ENCODE measurements at regions not wholly inside any gene's neighbourhood (a gene's known extent, or its start where the extent isn't known, plus 50 kb on each side); places are given as distances from the start of the nearest gene placed in this dataset.

GRCh38 chr2:506451-506850 is 170.8 kb downstream of the TMEM18 start:
- in situ Hi-C loops (cut with HindIII; ENCODE audit: low pct_unique_long_range_greater_than_20kb, low sequenced_read_pairs), result no loop called here
- no peak for TF ChIP-seq JUND (IDR thresholded peaks at IDR 0.05; ENCODE audit: low read depth)
- DNase-seq (ENCODE audit: low read depth in 1 of 2, low spot score in 1 of 2), result no peak

- DNase-seq (ENCODE audit: low read depth in 1 of 2, low spot score in 1 of 2), result no peak
- no peak for TF ChIP-seq JUND (IDR thresholded peaks at IDR 0.05; ENCODE audit: low read depth)
- in situ Hi-C loops (cut with HindIII; ENCODE audit: low pct_unique_long_range_greater_than_20kb, low sequenced_read_pairs), result no loop called here
Observed at GRCh38 chr2:505941-506340, 171.3 kb downstream of the TMEM18 start.

GRCh38 chr2:503288-503999 is 173.8 kb downstream of the TMEM18 start:
- DNase-seq (ENCODE audit: low read depth in 1 of 2, low spot score in 1 of 2), result no peak
- TF ChIP-seq JUND (IDR thresholded peaks at IDR 0.05; ENCODE audit: low read depth), result no peak
- in situ Hi-C loops (cut with HindIII; ENCODE audit: low pct_unique_long_range_greater_than_20kb, low sequenced_read_pairs), result no loop called here

- in situ Hi-C loops (cut with HindIII; ENCODE audit: low pct_unique_long_range_greater_than_20kb, low sequenced_read_pairs), result no loop called here
- TF ChIP-seq JUND (IDR thresholded peaks at IDR 0.05; ENCODE audit: low read depth), result no peak
Observed at GRCh38 chr2:502831-503230, 174.4 kb downstream of the TMEM18 start.

GRCh38 chr2:501667-502066 is 175.5 kb downstream of the TMEM18 start:
- no peak for TF ChIP-seq JUND (IDR thresholded peaks at IDR 0.05; ENCODE audit: low read depth)
- in situ Hi-C loops (cut with HindIII; ENCODE audit: low pct_unique_long_range_greater_than_20kb, low sequenced_read_pairs), result no loop called here
- DNase-seq (ENCODE audit: low read depth in 1 of 2, low spot score in 1 of 2), result no peak

More at GRCh38 chr2:502831-503230, 174.4 kb downstream of the TMEM18 start:
- no peak for DNase-seq (ENCODE audit: low read depth in 1 of 2, low spot score in 1 of 2)

- peak; percentile 37 to 64 for DNase-seq (ENCODE audit: low read depth in 1 of 2, low spot score in 1 of 2)
- in situ Hi-C loops (cut with HindIII; ENCODE audit: low pct_unique_long_range_greater_than_20kb, low sequenced_read_pairs), result no loop called here
- no peak for TF ChIP-seq JUND (IDR thresholded peaks at IDR 0.05; ENCODE audit: low read depth)
Observed at GRCh38 chr2:501130-501529, 176.1 kb downstream of the TMEM18 start.

- no peak for TF ChIP-seq JUND (IDR thresholded peaks at IDR 0.05; ENCODE audit: low read depth)
- in situ Hi-C loops (cut with HindIII; ENCODE audit: low pct_unique_long_range_greater_than_20kb, low sequenced_read_pairs), result no loop called here
- DNase-seq (ENCODE audit: low read depth in 1 of 2, low spot score in 1 of 2), result no peak
Observed at GRCh38 chr2:499726-500125, 177.5 kb downstream of the TMEM18 start.

GRCh38 chr2:498493-499178 is 178.6 kb downstream of the TMEM18 start:
- in situ Hi-C loops (cut with HindIII; ENCODE audit: low pct_unique_long_range_greater_than_20kb, low sequenced_read_pairs), result no loop called here
- no peak for DNase-seq (ENCODE audit: low read depth in 1 of 2, low spot score in 1 of 2)
- no peak for TF ChIP-seq JUND (IDR thresholded peaks at IDR 0.05; ENCODE audit: low read depth)

- in situ Hi-C loops (cut with HindIII; ENCODE audit: low pct_unique_long_range_greater_than_20kb, low sequenced_read_pairs), result no loop called here
- no peak for TF ChIP-seq JUND (IDR thresholded peaks at IDR 0.05; ENCODE audit: low read depth)
- DNase-seq (ENCODE audit: low read depth in 1 of 2, low spot score in 1 of 2), result no peak
Observed at GRCh38 chr2:497770-498492, 179.3 kb downstream of the TMEM18 start.

- TF ChIP-seq JUND (IDR thresholded peaks at IDR 0.05; ENCODE audit: low read depth), result no peak
- in situ Hi-C loops (cut with HindIII; ENCODE audit: low pct_unique_long_range_greater_than_20kb, low sequenced_read_pairs), result no loop called here
Observed at GRCh38 chr2:496729-497128, 180.5 kb downstream of the TMEM18 start.

GRCh38 chr2:495745-496275 is 181.4 kb downstream of the TMEM18 start:
- in situ Hi-C loops (cut with HindIII; ENCODE audit: low pct_unique_long_range_greater_than_20kb, low sequenced_read_pairs), result no loop called here
- DNase-seq (ENCODE audit: low read depth in 1 of 2, low spot score in 1 of 2), result no peak
- no peak for TF ChIP-seq JUND (IDR thresholded peaks at IDR 0.05; ENCODE audit: low read depth)

More at GRCh38 chr2:496729-497128, 180.5 kb downstream of the TMEM18 start:
- no peak for DNase-seq (ENCODE audit: low read depth in 1 of 2, low spot score in 1 of 2)

GRCh38 chr2:494853-495252 is 182.4 kb downstream of the TMEM18 start:
- in situ Hi-C loops (cut with HindIII; ENCODE audit: low pct_unique_long_range_greater_than_20kb, low sequenced_read_pairs), result no loop called here
- no peak for TF ChIP-seq JUND (IDR thresholded peaks at IDR 0.05; ENCODE audit: low read depth)
- DNase-seq (ENCODE audit: low read depth in 1 of 2, low spot score in 1 of 2), result no peak

- no peak for TF ChIP-seq JUND (IDR thresholded peaks at IDR 0.05; ENCODE audit: low read depth)
- in situ Hi-C loops (cut with HindIII; ENCODE audit: low pct_unique_long_range_greater_than_20kb, low sequenced_read_pairs), result no loop called here
- no peak for DNase-seq (ENCODE audit: low read depth in 1 of 2, low spot score in 1 of 2)
Observed at GRCh38 chr2:493228-493627, 184.0 kb downstream of the TMEM18 start.

Measured in T47D (cell line).